ENCODE measurements at regions not wholly inside any gene's neighbourhood (a gene's known extent, or its start where the extent isn't known, plus 50 kb on each side); places are given as distances from the start of the nearest gene placed in this dataset.

GRCh38 chr16:27681681-27682080, 131.7 kb downstream of the KATNIP start:
- no peak overlapping the region for H3K4me3 ChIP-seq (ENCODE audit: low read depth, low read length)
- DNase-seq (ENCODE audit: low read depth), result no peak
- no peak for TF ChIP-seq CTCF (conservative IDR thresholded peaks at IDR 0.05; ENCODE audit: low read depth, low read length)

- TF ChIP-seq CTCF (conservative IDR thresholded peaks at IDR 0.05; ENCODE audit: low read depth, low read length), result no peak
- no peak for DNase-seq (ENCODE audit: low read depth)
- H3K4me3 ChIP-seq (ENCODE audit: low read depth, low read length), result no peak overlapping the region
Observed at GRCh38 chr16:27684047-27684446, 134.1 kb downstream of the KATNIP start.

GRCh38 chr16:27685807-27686206, 135.9 kb downstream of the KATNIP start:
- H3K4me3 ChIP-seq (ENCODE audit: low read depth, low read length), result no peak overlapping the region
- DNase-seq (ENCODE audit: low read depth), result no peak
- TF ChIP-seq CTCF (conservative IDR thresholded peaks at IDR 0.05; ENCODE audit: low read depth, low read length), result no peak

- no peak for TF ChIP-seq CTCF (conservative IDR thresholded peaks at IDR 0.05; ENCODE audit: low read depth, low read length)
- no peak for DNase-seq (ENCODE audit: low read depth)
- no peak overlapping the region for H3K4me3 ChIP-seq (ENCODE audit: low read depth, low read length)
Observed at GRCh38 chr16:27686926-27687325, 137.0 kb downstream of the KATNIP start.

GRCh38 chr16:27687605-27688004, 137.7 kb downstream of the KATNIP start:
- no peak for TF ChIP-seq CTCF (conservative IDR thresholded peaks at IDR 0.05; ENCODE audit: low read depth, low read length)
- no peak for DNase-seq (ENCODE audit: low read depth)
- no peak overlapping the region for H3K4me3 ChIP-seq (ENCODE audit: low read depth, low read length)

- H3K4me3 ChIP-seq (ENCODE audit: low read depth, low read length), result no peak overlapping the region
- TF ChIP-seq CTCF (conservative IDR thresholded peaks at IDR 0.05; ENCODE audit: low read depth, low read length), result no peak
- no peak for DNase-seq (ENCODE audit: low read depth)
Observed at GRCh38 chr16:27689711-27690110, 139.8 kb downstream of the KATNIP start.

GRCh38 chr16:27690608-27691007, 140.7 kb downstream of the KATNIP start:
- TF ChIP-seq CTCF (conservative IDR thresholded peaks at IDR 0.05; ENCODE audit: low read depth, low read length), result peak; percentile 52
- no peak for DNase-seq (ENCODE audit: low read depth)
- no peak overlapping the region for H3K4me3 ChIP-seq (ENCODE audit: low read depth, low read length)

Data from epithelial cell of proximal tubule (primary cell).